GM21381 (cell line): ENCODE measurements at regions not wholly inside any gene's neighbourhood (a gene's known extent, or its start where the extent isn't known, plus 50 kb on each side); places are given as distances from the start of the nearest gene placed in this dataset.
"Not testable (repeated sequence)": the region's sequence is repeated elsewhere in the genome, so short reads cannot be mapped to it uniquely, and the experiment has no call there.

Experiments
- ATAC-seq: cut with Tn5 transposase; IDR thresholded peaks from one replicate; pipeline ENCODE4 v1.9.1; 2021; ENCODE audit warnings: mild to moderate bottlenecking, moderate library complexity; ENCODE audit not compliant: unreplicated experiment

DNA sequence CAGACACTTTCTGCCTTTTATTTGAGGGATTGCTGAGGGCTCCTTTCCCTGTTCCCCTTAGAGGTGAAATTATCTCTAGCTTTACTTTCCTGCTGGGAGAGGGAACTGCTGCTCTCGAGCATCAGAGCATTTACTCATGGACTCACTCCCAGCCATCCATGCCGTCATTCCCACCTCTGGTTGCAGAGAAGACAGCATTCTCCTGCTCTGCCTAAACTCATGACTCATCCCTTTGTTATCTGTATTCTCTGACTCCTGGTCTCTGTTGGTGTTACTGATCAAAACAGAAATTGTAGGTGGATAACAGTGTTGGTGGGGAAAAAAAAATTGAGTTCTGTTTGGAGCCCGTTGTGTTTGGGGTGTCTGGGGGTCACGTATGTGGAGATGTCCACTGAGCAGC, 159.3 kb downstream of the TTC8 start:
- no peak for ATAC-seq

GRCh38 chr14:88985654-88986053, 161.2 kb downstream of the TTC8 start:
- no peak for ATAC-seq

DNA sequence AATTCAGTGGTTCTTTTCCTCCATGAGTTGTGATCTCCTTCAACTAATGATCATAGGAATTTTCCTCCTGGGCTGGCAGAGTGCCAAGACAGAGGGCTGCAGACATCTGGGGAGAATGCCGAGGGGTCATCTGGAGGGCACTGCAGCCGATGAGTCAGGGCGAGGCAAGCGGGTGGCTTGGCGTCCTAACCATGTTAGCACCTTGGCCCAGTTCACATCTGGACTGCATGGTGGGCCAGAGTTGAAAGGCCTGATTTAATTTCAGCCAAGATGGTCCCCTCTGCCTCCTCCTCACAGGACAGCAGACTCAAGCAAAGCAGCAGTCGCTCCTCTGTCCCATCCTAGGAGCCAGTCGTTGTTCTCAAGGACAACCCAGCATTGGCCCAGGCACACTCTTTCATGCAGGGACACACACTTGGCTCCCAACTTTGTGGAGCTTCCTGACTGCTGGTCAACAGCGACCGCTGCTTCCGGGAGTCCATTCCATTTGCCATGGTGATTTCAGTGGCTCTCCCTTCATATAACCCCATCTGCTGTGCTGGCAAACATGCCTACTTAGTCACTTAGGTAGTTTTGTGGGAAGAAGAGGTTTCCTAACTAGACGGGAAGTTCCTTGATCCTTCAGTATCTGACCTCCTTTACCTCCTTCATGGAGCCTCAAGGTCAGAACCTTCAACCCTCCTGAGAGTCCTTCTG, 161.8 kb downstream of the TTC8 start:
- no peak for ATAC-seq

DNA sequence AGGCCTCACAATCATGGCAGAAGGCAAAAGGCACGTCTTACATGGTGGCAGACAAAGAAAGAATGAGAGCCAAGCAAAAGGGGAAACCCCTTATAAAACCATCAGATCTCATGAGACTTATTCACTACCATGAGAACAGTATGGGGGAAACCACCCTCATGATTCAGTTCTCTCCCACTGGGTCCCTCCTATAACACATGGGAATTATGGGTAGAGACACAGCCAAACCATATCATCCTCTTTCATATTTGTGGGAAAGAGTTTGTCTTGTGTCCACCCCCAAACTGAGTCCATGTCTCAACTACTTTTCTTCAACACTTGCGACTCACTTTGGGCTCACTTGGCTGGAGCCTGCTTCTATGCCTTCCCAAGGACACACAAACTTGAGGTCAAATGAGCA, 162.5 kb downstream of the TTC8 start:
- not testable (repeated sequence) for ATAC-seq

GRCh38 chr14:88987516-88987915, 163.1 kb downstream of the TTC8 start:
- ATAC-seq = no peak

DNA sequence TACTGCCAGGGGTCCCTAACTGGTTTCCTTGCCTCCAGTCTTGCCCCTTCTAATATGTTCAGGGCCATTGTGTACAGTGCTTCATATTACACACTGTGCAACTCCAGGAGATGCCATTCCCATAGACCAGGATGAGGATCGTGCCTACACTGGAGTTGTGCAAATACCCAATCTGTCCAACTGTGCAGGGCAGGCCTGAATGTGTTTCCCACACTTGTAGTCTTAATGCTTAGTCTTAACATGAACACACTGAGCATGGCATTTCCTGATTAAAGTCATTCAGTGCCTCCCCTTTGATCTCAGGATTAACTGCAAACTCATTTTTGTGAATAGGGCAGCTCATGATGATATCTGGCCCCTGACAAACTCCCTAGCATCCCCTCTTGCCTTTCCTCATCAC, 165.5 kb downstream of the TTC8 start:
- no peak for ATAC-seq

GRCh38 chr14:88990856-88991255, 166.4 kb downstream of the TTC8 start:
- no peak for ATAC-seq

DNA sequence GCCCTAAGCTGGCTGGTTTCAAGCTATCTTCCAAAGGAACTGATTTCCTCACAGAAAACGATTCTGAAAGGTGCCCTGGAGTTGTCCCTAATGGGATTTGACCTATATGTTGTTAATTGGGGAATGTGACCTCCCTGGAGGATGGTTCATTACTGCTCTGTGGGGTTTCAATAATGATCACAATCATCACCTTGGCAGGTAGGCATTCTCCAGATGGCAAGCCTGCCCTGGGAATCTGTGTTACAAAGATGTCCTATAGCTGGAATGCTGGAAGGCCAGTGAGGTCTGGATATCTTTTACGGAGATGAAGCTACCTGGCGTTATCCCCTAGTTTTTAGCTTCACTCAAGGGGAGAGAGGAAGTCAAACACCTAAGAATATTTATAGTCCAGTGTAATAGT, 167.6 kb downstream of the TTC8 start:
- ATAC-seq = no peak

GRCh38 chr14:88993946-88994345, 169.5 kb downstream of the TTC8 start:
- no peak for ATAC-seq

DNA sequence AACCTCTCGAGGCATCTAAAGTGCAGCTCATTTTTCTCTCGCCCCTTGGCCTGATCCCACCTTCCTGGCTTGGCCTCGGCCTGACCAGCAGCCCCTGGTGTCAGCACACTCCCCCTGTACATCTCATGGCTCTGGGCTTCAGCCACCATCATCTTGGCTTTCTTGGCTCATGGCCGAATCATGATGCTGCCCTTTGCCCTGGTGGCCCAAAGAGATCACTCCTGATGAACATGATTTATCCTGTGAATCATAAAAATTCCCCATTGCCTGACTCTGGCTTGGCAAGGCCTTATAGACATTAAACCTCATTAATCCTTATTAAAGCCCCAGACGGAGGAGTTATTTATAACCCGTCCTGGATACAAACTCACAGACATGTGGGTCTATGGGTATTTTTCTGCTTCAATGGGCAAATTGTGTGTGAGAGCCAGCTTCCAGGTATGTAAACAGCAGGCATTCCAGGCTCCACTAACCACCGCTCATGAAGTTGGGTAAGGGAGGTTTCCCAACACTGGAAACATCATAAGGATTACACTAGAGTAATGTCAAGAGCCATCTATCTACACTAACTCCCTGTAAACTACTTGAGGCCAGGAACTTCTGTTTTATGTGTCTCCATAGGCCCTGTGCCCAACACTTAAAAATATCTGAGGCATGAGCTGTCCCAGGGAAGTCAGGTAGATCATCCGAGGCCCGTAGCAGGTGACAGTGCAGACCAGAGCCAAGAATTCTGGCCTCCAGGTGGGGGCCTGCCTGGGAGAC, 171.2 kb downstream of the TTC8 start:
- no peak for ATAC-seq

DNA sequence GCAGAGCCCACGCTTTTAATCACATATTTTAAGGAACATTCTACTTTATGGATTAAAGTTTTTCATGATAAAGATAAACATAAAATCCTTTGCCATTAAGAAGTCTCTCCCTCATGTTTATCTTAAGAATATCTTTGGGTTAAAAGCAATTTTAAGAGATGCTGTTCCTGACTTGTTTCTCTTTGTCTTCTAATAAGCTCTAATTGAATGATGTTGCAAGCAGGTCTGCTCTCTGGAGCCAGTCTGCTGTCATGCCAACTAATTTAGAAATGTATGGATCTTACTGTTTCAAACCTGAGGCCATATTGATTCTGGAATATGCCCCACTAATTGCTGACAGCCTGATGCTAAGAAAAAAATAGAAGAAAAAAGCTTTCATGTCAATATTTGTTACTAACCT, 173.6 kb downstream of the TTC8 start:
- no peak for ATAC-seq

DNA sequence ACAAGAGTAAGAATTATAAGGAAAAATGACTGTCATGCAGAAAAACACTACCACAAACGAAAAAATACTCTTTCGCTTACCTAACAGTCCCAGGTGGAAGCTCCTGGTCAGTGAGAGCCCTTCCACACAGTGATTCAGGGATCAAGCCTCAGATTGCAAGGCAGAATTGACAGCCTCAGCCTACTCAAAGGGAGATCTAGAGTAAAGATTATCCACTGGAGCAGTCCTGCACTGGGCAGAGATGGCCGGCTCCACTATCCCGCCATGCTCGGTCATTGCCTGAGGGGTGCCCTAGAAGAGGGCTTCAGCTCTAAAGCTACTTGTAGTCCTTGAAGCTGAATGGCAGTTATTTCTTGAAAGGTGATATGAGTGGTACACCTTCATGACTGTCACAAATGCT, 174.7 kb downstream of the TTC8 start:
- ATAC-seq = no peak

DNA sequence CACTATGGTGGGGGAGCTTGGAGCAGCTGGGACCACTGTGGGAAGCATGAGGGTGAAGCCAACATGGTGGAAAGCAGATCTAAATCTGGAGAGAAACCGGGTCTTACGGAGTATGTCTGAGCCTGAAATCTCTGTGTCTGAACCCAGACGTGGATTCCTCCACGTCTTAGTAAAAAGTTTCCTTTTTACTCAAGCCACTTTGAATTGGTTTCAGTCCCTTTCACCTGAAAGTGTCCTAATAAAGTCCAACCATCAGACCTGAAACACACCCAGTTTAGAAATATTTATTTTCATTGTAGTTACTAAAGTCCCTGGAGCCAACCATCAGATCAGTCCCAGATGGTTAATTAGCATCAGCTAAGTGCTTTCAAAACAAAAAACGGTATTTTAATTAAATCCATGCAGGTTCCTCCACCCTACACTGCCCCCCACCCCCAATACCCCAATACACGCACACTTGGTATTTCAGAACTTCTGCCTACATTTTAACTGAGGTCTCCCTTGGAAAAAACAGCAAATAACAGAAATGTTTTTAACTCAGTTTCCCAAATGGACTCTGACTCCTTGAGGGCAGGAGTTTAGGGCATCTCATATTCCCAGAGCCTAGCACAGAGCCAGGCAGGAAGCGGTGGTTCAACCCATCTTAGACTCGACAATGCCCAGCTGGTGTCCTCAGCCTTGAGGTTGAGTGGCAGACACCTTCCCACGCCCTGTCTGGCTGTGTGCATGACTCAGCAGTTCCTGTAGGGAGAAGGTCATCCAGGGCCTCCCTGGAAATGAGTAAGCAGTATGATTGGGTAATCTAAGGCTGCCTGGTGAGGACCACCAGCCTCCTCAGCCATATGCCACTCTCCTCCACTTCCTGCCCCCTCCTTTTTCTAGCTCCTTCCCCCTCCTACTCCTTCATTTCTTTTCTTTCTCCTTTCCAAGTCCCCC, 175.8 kb downstream of the TTC8 start:
- ATAC-seq = no peak

- no peak for ATAC-seq
These were observed 179.7 kb downstream of the TTC8 start for GRCh38 chr14:89004166-89004565.

DNA sequence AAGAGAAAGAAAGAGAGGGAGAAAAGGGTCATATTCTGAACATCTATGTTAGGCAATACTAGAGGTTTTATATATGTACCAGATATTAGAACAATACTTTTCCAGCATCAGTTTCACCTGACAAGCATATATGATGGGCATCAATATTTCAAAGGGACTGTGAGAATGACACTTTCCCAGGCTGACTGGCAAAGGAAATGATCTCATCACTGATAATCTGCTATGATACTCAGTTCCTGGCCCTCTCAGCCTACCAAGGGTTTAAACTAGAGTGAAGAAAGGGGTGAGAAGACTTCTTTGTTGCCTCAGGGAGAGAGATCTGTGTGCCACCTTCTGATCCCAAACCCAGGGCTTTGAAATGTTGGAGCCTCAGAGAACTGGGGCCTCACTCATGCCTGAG, 183.5 kb downstream of the TTC8 start:
- ATAC-seq = no peak

- ATAC-seq = no peak
These were observed 187.2 kb downstream of the TTC8 start for GRCh38 chr14:89011355-89012281.

DNA sequence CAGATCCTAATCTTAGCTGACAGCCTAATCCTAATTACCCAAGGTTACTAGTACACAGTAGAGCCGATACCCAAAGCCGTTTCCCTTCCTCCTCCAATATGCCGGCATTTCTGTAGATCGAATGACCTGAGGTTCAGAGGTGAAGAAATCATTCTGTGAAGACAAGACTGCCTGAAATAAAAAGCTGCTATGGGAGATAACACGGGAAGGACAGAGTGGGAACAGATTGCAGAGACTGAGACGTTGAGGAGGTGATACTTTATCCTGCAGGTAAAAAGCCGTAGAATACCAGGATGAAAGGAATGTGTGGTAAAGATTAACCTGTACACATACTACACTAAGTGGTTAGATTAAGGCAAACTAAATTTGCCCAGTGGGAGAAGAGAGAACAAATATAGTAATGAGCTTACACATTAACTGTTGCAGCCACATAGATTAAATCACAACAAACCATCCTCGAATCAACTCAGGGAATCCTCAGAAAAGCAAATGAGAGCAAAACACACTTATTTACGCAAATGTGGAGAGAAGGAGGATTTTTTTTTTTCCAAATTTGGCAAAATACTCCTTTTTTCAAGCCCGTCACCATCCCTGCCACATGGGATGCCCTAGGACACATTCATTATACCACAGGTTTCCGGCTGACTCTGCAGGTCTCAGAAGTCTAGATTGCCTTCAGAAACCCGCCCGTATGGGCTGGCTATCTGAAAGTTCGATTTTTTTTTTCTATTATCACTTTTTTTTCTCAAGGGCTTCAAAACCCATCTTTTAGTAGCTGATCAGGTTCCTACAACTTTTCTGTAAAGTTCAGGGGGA, 188.0 kb downstream of the TTC8 start:
- no peak for ATAC-seq

- ATAC-seq = no peak
These were observed 188.7 kb downstream of the TTC8 start for GRCh38 chr14:89013098-89013504.

DNA sequence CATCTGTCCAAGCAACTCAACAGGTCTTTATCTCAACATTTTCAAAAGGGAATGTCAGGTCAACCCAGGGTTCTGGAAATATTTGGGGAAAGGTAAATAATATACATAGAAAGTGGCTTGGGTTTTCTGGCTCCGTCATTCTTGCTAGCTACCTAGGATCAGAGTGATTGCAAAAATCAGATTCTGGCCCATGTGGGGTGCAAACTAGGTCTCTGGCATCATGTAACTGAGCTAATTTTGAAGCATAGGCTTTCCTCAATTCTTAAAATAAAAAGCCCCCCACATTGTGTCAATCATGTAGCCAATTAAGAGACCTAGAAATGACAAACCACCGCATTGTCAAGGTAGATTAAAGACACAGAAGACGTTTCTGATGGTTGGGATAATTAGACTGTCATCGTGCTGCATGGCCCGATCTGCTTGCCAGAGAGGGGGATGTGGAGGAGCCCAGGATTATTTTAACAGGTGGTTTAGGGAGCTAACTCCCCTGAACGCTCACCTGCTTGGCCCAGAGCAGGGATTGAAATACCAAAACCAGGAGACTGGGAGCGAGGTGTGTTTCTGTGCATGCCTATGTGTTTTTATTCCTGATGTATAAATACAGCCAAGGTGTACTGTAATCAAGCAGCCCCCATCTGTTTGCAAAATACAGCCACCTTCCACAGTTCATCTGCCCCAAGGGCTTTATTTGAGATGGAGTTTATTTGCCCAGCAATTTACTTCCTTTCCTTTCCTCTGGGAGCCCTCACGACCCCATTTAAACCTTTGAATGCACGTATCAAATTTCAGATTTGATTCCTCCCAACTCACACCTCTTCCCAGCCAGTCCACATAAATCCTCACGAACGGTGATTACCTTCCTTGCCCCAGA, 189.5 kb downstream of the TTC8 start:
- ATAC-seq = no peak
